Ecto neural progenitor cell (in vitro differentiated cells): ENCODE measurements at regions not wholly inside any gene's neighbourhood (a gene's known extent, or its start where the extent isn't known, plus 50 kb on each side); places are given as distances from the start of the nearest gene placed in this dataset.

Experiments
- DNase-seq: peaks from one replicate; pipeline ENCODE4 v3.0.0-alpha.2; 2018; ENCODE audit warnings: low spot score

DNA sequence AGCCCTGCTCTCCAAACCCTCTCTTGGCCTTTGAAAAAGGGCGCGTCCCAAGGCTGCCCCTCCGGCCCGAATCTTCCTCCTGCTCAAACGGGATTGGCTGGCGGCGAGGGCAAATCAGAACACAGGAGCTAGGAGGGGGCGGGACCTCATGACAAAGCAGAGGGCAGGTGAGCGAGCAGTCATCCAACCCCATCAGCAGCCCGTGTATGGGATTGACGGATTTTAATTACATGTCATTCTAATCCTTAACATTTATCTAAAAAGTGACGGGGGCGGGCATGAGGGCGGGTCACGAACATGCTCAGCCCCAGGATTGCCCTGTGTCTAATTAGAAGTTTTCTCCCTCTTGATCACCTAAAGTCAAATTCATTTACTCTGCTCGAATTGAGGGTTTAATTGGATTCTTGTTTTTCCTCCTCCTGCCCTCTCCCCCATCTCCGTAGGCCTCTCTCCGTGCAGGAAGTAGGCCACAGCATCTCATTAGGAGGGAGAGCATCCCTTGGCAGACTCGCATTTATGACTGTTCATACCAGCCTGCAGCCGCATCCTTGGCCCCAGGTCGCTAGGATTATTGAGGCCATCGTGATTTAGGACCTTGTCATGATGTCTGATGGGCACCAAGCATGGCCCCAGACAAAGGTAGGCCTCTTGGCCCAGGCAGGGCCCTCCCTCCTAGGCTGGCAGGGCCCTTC, 147.1 kb downstream of the CHST1 start:
- DNase-seq: peak; percentile 65

DNA sequence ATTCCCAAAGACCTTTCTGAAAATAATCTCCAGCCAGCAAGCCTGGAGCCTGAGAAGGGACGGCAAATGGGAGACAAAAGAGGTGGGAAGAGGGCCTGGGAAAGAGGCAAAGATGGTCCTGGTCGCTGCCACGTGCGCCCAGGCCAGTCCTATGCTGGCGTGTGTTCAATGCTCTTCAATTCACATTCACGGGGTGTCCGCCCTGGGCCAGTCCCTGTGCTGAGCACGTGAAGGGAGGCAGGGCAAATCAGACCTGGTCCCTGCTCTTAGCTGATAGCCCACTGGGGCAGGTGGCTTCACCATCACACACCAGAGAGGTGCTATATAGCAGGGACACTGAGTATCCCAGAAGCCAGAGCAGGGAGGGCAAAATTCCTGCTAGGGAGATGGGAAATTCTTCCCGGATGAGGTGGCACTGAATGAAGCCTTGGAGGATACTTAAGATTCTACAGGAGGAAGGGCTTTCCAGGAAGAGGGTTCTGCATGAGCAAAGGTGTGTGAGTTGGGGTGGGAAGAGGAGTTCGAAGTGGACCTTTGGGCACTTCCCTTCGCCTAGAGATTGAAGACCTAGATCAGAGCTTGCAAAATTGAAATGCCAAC, 148.2 kb downstream of the CHST1 start:
- DNase-seq: no peak

DNA sequence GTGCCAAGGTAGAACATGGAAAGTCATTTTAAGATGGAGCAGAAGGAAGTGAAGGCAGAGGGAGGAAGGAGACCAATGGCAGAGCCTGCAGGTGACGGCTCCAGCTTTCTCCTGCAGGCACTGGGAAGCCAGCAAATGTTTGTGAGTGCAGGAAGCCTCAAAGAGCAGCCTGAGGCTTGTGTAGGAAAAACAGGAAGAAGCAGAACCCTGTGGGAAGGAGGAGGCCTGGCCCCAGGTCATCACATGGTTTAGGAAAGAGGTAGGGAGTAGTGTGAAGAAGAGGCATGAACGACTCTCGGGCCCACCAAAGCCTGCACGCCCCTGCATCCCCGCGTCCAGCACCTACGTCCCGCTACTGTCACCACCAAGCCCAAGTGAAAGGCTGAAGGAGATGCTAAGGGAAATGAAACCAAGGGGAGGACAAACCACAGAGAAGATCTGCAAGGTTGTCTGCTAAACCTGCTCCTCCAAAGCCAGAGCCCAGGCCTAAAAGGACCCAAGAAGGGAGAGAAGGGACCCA, 151.5 kb downstream of the CHST1 start:
- DNase-seq: no peak

DNA sequence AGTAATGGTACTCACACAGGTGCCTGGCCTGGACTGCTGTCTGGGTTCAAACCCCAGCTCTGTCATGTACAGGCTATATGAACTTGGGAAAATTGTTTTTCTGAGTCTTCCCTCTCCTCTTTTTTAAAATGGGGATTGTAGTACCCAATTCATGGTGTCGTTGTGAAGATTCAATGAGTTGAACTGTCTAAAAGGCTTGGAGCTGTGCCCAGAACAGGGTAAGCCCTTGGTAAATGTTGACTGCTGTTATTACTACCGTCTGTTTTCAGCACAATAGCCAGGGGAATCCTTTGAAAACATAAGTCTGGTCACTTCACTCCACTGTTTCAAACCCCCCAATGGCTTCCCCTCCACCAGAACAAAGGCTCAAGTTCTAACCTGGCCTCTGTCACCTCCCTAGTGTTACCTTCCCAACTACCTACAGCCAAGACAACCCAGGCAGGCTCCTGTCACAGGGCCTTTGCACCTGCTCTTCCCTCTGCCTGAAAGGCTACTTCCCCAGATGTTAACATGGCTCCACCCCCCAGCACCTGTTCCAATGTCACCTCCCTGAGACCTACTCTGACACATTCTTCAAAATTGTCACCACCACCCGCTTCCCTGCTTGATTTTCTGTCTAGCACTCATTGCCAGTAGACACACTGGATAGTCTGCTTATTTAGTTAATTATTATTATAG, 152.8 kb downstream of the CHST1 start:
- no peak for DNase-seq

DNA sequence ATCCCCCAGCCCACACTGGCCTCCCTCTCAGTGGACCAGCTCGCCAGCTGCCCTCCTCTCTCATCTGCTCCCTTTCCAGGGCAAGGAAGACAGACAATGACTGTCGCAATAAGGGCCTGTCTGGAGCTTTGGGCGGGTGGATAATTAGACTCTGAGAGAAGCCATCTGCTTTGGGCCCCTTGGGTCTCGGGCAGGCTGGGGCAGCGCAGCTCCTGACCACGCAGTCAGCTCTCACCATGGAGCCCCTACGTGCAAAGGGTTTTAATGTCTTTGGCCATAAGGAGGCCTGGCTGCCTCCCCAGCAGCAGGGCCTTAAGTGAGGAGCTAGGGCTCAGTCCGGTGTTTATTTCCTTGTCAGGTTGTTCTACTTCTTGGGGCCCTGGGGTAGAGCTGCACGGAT, 153.9 kb downstream of the CHST1 start:
- no peak for DNase-seq

DNA sequence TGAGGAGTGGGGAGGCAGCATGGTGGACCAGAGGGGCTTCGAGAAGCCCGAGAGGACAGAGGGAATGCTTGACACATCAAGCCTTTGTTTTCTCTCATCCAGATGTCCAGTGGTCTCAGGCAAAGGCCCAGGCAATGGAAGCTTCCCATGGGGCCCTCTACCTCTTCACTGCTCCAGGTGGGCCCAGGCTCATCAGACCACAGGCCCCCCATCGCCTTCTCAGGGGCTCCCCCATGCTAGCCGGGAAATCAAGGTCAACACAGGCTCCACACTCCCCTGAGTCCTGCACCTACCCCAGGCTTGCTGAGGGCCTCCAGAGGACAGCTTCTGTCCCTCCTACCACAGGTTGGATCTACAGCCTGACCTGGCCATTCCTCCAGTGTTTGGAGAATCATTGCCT, 157.5 kb downstream of the CHST1 start:
- DNase-seq: no peak

DNA sequence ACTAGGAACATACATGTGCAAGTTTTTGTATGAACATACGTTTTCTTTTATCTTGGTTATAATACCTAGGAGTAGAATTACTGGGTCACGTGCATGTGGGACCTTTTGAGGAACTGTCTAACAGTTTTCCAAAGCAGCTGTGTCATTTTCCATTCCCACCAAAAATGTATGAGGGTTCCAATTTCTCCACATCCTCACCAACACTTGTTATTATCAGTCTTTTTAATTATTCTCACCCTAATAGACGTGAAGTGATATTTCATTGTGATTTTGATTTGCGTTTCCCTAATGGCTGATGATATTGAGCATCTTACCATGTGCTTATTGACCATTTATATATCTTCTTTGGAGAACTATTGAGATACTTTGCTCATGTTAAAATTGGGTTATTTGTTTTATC, 162.1 kb downstream of the CHST1 start:
- DNase-seq: no peak

DNA sequence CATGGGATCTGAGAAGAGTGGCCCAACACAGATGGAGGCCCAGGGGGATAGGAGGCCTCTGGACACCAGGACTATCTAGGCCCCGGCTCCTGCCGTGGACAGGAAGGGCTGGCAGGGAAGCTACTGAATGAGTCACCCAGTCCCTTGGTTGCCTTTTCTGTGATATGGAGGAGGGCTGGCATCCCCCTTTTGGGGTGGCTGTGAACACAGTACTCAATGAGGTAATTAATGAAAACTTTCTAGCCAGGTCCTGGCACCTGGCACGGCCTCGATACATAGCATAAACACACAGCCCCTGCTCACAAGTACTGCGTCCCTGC, 163.2 kb downstream of the CHST1 start:
- DNase-seq: no peak

DNA sequence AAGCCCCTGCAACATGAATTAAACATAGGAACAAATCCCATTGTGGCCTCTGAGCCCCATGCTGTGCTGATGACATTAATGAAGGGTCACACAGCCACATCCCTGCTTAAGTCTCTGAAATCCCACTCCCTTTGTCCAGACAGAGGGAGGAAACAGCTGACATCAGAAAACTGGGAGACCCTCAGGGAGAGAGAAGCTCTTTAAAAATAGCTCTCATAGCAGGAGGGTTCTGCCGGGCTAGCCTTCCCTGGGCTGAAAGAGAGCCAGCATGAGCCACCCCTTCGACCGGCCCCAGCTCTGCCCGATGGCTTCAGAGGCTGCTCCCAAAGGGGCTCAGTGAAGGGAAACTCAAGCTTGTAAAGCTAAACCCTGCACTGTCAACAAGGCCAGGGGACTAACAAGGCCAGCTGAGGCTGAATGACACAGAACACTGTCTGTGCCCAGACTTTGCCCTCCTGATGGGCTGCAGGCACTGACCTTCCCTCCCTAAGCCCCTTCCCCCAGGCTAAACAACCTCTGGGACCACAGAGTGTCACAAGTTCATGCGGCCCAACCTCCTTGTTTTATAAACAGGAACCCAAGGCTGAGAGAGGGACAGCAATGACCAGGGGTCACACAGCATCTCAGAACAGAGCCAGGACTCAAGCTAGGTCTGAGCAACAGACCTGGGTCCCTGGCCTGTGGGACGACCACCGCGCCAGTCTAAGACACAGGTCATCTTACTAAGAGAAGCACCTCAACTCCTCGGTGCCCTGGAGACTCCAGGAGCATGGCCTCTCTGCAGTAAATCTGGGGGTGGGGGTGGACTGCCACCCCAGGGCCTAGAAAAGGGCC, 163.8 kb downstream of the CHST1 start:
- DNase-seq: peak; percentile 77

DNA sequence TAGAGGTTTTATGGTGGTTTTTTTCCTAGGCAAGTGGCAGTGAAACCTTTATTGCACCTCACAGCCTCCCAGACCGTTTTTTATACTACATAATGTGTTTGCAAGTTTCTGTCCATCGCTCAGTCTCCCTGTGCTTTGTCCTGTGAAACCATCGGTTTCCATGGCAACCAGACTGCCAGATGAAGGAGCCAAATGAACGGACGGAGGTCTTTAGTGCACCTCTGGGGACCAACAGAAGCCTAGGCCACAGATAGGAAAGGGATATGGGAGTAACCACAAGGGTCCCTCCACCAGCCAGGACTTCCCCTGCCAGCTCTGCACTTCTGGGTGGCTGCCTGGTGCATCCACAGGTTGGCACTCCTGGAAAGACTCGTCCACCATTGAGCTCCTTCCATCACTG, 165.0 kb downstream of the CHST1 start:
- peak; percentile 62 for DNase-seq

DNA sequence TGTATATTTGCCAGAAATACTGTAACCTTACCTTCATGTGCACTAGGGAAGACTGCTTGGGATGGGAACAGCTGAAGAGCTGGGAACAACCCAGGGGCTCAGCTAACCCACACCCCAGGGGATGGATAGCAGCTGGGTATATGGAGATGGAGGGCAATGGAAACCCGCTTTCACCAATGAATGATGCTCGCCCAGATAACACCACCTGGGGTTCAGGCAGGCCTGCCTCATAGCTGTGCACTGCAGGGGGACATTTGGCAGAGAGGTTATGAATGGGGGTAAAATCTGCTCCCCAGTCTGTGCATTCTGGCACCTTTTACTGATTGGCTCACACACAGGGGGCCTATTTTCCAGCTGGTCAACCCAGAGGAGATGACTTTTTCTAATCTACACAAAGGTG, 170.7 kb downstream of the CHST1 start:
- no peak for DNase-seq

DNA sequence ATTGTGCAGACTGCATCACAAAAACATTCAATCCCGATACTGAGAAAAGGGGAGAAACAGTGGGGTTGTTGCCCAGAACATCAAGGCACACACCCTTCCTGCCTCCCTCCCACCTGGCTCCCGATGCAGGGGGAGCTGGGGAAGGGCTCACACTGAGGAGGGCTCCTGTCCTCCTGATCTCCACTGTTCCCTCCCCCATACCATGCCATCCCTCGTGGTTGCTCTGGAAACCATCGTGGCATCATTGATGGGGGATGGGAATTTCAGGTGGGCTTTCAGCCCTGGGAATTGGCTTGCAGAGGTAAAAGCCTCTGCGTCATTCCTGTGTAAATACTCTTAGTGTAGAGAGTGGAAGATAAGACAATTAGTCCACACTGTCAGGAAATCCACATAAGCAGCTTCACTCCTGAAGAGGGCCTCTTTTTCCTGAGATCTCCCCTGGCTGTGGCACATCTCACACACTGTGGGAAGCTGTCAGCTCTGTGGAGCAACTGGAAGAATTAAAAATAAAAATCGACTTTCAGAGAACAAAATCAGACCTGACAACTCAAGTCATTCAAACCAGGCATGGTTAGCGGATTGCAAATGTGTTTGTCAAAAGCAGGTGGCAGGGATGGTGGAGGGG, 176.0 kb downstream of the CHST1 start:
- DNase-seq: no peak

DNA sequence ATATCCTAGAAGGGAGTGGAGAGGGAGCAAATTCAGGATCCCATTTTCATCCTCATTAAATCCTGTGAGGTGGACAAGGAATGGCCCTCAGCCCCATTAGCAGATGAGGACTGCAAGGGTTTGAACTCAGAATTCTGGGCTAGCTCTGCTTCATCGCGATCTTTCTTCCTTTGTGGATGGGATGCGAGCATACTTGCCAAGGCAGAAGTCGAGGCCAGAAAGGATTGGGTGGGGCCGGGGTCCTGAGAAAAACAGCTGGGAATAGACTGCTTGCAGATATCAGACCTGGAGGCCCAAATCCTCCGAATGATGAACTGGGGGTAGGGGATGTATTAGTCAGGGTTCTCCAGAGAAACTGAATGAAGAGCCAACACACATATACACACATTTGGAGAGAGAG, 179.0 kb downstream of the CHST1 start:
- DNase-seq: no peak

DNA sequence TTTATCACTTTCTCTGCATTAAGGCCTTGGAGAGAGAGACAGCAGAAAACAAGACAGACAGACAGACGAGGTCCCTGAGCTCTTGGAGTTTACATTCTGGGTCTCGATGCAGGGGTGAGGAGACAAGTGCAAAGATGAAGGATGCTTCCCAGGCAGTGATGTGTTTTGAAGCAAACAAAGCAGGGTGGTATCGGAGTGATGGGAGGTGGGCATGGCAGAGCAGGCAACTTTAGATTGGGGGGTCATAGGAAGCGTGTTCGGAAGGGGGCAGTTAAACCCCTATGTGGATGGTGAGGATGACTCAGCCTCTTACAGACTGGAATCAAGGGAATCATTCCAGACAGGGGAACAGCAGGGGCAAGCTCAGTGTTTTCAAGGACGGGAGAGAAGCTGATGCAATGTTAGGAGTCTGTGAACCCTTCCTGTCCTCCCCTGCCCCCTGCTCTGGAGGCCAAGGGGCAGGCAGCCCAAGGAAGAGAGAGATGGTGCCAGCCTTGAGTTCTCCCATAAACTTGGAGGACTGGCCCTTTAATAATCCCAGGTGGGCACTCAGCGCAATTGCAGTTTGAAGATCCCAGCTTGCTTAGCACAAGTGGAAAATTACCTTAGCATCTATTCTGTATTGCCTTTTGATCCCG, 180.2 kb downstream of the CHST1 start:
- no peak for DNase-seq

DNA sequence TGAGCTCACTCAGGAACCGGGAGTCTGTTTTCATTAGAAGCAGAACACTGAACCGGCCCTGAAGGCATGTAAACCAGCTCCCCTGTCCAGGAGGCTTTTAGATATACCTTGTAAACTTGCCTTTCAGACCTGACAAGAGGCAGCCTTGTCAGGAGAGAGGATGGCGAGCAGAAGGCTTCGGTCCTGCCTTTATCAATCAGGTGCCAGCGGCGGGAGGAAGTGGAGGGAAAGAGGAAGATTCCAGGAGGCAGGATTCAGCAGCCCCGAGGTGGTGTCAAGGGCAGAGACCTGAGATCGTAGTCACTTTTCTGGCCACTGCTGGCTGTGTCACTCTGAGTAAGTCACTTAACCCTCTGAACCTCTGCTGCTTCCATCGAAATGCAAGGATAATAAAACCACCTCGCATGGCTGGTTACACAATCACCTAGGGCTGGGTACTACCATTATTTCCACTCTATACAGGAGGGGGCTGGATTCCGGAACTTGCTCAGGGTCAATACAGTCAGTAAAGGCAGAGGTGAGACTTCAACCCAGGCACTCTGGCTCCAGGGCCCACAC, 181.0 kb downstream of the CHST1 start:
- DNase-seq: no peak

DNA sequence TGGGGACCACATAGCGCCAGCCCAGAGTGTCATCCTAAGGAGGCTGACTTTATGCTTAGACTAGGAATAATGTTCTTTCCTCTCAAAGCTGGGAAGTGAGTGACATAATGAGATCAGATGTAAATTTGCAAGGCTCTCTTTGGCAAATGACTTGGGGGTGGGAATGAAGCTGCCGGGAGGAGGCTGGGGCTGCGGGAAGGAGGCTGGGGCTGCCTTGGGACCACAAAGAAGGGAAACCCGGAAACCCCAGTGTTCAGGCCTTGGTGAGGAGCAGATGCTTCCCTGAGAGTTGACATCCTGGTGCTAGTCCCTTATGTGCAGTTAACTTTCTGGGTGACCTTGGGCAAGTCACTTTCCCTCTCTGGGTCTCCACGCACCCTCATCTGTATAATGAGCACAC, 182.0 kb downstream of the CHST1 start:
- no peak for DNase-seq

DNA sequence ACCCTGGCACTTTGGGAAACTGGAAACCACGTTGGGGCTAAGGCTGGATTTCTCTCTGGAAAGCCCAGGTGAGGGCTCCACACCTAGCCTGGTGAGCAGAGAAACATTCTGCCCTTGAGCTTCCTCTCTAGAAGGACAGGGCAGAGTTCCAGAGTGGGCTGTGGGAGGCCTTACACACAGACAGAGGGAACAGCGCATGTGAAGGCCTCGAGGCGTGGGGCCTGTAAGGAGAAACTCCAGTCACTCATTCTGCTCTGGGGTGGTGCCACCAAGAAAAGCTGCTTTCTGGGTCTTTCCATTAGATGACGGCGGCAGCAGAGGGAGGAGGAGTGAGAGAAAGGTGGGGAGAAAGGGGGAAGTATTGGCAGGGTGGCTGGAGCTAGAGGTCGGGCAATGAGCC, 183.1 kb downstream of the CHST1 start:
- no peak for DNase-seq

DNA sequence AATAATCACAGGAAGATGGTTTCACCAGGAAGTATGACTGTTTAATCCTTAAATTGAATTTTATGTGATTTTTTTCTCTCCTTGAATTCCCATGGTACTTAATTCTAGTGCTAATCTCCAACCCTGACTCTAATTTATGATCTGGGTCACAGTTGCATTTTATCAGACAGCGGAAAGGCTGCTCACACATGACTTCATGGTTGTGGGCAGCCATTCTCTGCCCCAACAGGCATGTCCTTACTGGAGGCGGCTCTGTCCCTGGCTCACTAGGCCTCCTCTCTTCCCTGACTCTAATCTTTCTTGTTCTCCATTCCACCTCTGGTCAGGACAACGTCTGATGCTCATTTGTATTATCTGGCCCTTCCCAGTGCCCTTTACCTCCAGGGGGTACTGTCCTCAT, 184.4 kb downstream of the CHST1 start:
- DNase-seq: no peak

DNA sequence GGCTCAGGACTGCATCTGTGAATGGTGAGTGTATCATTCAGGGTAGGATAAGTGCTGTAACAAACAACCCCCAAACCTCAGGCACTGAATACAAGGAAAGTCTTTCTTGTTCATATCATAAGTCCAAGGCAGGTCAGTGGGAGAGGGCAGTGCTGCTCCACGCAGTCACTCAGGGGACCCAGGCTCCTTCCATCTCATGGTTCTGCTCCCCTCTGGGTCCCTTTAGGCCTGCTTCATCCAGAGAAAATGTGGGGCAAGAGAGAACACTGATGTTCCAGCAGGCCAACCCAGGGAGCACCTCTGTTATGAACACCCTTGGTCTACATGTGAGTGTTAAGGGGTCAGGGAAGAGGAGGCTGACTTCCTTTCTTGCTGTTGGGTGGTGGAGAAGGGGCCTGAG, 187.8 kb downstream of the CHST1 start:
- DNase-seq: no peak

DNA sequence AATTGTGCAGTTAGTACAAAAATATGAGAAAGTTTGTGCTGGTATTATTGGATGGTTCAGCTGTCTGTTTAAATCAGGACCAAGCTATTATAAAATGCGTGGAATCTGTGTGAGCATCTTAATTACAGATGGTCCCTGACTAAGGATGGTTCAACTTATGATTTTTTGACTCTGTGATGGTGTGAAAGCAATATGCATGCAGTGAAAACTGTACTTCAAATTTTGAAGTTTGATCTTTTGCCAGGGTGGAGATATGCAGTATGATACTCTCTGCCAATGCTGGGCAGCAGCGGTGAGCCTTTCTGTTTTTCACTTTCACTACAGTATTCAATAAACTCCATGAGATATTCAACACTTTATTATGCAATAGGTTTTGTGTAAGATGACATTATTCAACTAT, 189.3 kb downstream of the CHST1 start:
- DNase-seq: no peak

DNA sequence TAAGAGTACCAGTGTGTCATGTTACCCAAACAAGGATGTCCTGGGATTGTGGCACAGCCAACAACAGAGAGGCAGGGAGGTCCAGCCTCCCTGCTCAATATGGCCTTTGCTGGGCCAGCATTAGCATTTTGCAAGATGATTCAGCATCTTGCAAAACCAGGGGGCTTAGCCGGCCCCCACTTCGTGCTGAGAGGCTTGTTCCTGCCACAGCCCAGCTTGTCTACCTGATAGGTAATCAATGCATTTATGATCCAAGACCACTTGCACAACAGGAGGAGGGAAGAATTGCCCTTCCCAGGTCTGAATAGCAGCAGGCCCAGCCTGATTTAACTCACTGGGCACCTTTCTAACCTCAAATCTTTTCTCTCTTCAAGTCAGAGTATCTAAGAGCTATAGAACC, 189.0 kb upstream of the SYT13 start:
- no peak for DNase-seq
